ENCODE measurements at regions not wholly inside any gene's neighbourhood (a gene's known extent, or its start where the extent isn't known, plus 50 kb on each side); places are given as distances from the start of the nearest gene placed in this dataset.

DNA sequence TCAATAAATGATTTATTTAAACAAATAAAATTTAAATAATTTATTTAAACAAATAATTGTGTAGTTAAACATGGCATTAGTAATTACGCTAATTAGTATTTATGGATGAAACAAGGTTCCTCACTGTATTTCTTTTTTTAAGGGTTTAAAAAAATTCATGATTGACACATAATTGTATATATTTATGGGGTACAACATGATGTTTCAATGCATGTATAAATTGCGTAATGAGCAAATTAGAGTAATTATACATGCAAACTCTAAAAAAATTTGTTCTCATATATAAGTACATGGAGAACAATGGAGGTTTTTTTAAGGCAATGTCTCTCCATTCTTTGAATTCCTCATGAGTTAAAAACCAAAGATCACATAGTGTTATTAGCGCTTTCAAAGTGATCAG, 115.7 kb upstream of the KLF3 start:
- no peak for DNase-seq (ENCODE audit: low spot score in 2 of 2)
- no peak for TF ChIP-seq POLR2A (IDR thresholded peaks at IDR 0.05)
- TF ChIP-seq, protein P1, sequence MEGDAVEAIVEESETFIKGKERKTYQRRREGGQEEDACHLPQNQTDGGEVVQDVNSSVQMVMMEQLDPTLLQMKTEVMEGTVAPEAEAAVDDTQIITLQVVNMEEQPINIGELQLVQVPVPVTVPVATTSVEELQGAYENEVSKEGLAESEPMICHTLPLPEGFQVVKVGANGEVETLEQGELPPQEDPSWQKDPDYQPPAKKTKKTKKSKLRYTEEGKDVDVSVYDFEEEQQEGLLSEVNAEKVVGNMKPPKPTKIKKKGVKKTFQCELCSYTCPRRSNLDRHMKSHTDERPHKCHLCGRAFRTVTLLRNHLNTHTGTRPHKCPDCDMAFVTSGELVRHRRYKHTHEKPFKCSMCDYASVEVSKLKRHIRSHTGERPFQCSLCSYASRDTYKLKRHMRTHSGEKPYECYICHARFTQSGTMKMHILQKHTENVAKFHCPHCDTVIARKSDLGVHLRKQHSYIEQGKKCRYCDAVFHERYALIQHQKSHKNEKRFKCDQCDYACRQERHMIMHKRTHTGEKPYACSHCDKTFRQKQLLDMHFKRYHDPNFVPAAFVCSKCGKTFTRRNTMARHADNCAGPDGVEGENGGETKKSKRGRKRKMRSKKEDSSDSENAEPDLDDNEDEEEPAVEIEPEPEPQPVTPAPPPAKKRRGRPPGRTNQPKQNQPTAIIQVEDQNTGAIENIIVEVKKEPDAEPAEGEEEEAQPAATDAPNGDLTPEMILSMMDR (IDR thresholded peaks at IDR 0.05) = no peak
- WGBS, 2 donors = 94 to 97% methylated on average over 3 of the region's 3 CpGs
- no peak overlapping the region for H3K4me3 ChIP-seq (ENCODE audit: low read depth, poor library complexity, severe bottlenecking)
- intact Hi-C loops (cut with DNase I; ENCODE audit: low total_unique reads) = no loop called here

DNA sequence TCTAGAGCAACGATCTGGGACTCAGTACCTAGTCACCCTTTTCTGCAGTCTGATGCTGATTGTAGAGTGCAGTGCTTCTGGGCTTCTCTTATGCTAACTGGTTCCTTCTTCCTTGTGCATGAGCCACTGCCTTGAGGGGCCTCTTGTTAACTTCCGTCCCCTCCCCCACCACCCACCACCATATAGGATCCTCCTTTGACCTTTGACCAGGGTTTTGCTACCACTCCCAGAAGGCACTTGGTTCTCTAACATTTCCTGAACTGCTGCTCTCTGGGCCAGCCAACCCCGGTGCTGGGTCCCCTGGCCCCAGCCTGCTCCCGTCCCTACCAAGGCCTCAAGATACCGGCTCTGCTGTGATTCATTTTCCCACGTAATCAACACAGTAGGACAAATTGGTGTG, 104.6 kb upstream of the KLF3 start:
- TF ChIP-seq, protein P1 (IDR thresholded peaks at IDR 0.05) = no peak
- TF ChIP-seq POLR2A (IDR thresholded peaks at IDR 0.05) = no peak
- 92 to 94% methylated on average over 6 of the region's 6 CpGs for WGBS, 2 donors
- H3K4me3 ChIP-seq (ENCODE audit: low read depth, poor library complexity, severe bottlenecking) = no peak overlapping the region
- intact Hi-C loops (cut with DNase I; ENCODE audit: low total_unique reads) = no loop called here
- no peak for DNase-seq (ENCODE audit: low spot score in 2 of 2)

GRCh38 chr4:38560340-38560739, 103.7 kb upstream of the KLF3 start:
- DNase-seq (ENCODE audit: low spot score in 2 of 2) = no peak
- 90 to 95% methylated on average over 6 of the region's 6 CpGs for WGBS, 2 donors
- intact Hi-C loops (cut with DNase I; ENCODE audit: low total_unique reads) = loop anchor here (5.0 kb wide), 1 partner anchor 93 kb away; no protein-coding TSS in a partner anchor
- no peak for TF ChIP-seq POLR2A (IDR thresholded peaks at IDR 0.05)
- TF ChIP-seq, protein P1 (IDR thresholded peaks at IDR 0.05) = no peak
- H3K4me3 ChIP-seq (ENCODE audit: low read depth, poor library complexity, severe bottlenecking) = no peak overlapping the region

DNA sequence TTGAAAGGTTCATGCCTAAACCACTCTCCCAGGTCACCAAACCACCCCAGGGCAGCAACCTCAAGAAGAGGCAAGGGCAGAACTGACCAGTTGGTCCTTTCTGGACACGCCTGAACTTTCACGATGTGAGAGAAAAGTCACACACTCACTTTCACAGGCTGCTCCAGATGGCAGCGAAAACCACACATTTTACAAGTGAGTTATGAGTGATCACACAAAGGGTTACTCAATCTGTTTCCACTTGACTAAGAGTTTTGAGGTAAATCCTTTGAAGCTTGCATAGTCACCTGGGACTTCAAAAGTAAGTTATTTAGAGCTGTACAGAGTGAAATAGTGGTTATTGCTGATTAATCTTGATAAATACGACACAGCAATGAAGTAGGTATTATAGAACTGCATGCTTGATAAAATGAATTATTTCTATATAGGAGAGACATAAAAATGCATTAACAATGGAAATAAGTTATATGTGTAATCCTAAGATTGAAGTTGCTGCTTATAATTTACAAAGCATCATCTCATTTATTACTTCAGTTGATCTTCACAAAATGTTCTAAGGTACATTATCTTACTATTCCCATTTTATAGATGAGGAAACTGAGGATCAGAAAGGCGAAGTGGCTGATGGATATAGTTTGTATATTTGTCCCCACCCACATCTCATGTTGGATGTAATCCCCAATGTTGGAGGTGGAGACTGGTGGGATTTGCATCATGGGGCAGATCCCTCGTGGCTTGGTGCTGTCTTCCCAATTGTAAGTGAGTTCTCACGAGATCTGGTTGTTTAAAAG, 103.0 kb upstream of the KLF3 start:
- WGBS, 2 donors = 82 to 85% methylated on average over 7 of the region's 7 CpGs
- intact Hi-C loops (cut with DNase I; ENCODE audit: low total_unique reads) = loop anchor here (5.0 kb wide), 1 partner anchor 94 kb away; no protein-coding TSS in a partner anchor

GRCh38 chr4:38562751-38563198, 101.2 kb upstream of the KLF3 start:
- 18 to 20% methylated on average over 4 of the region's 4 CpGs for WGBS, 2 donors

More for the DNA sequence above, 103.0 kb upstream of the KLF3 start:
- no peak for DNase-seq (ENCODE audit: low spot score in 2 of 2)
- no peak overlapping the region for H3K4me3 ChIP-seq (ENCODE audit: low read depth, poor library complexity, severe bottlenecking)
- TF ChIP-seq, protein P1 (IDR thresholded peaks at IDR 0.05) = no peak
- TF ChIP-seq POLR2A (IDR thresholded peaks at IDR 0.05) = no peak

More at GRCh38 chr4:38562751-38563198, 101.2 kb upstream of the KLF3 start:
- no peak overlapping the region for H3K4me3 ChIP-seq (ENCODE audit: low read depth, poor library complexity, severe bottlenecking)
- no peak for TF ChIP-seq POLR2A (IDR thresholded peaks at IDR 0.05)
- TF ChIP-seq, protein P1 (IDR thresholded peaks at IDR 0.05) = no peak
- DNase-seq (ENCODE audit: low spot score in 2 of 2) = peak in 1 of 2 donors; percentile 59
- intact Hi-C loops (cut with DNase I; ENCODE audit: low total_unique reads) = loop anchor here (5.0 kb wide), 1 partner anchor 95 kb away; no protein-coding TSS in a partner anchor
